ENCODE measurements at regions not wholly inside any gene's neighbourhood (a gene's known extent, or its start where the extent isn't known, plus 50 kb on each side); places are given as distances from the start of the nearest gene placed in this dataset.

- H3K36me3 Mint-ChIP-seq = no peaks in the 10 kb centered on the region
- Histone ChIP-seq H3K79me2 (ENCODE audit: insufficient read depth, low read length) (no peaks in the 10 kb centered on the region), H3K9me3 (replicated peaks in 1 of 2; ENCODE audit: control insufficient read depth in 1 of 2, insufficient read depth in 1 of 2, low read length in 2 of 2) (no peaks in the 10 kb centered on the region), H2AFZ (ENCODE audit: insufficient read depth, low read depth, low read length, poor library complexity, severe bottlenecking) (no peak overlapping the region), H3K27me3 (ENCODE audit: control insufficient read depth in 2 of 2, insufficient read depth in 2 of 2, low read length in 2 of 2) (peaks cover 5% of the 10 kb centered on the region in 2 donors), H3K4me2 (replicated peaks; ENCODE audit: extremely low read depth, low read length, poor library complexity, severe bottlenecking) (no peak overlapping the region), H3K4me3 (replicated peaks in 1 of 3; ENCODE audit: low read depth in 2 of 3, low read length in 3 of 3) (no peak overlapping the region), H3K9ac (ENCODE audit: insufficient read depth, low read length, poor library complexity, severe bottlenecking) (no peak overlapping the region), H3K4me1 (ENCODE audit: control insufficient read depth in 1 of 2, insufficient read depth in 2 of 2, low read length in 2 of 2) (no peaks in the 10 kb centered on the region), H4K20me1 (ENCODE audit: insufficient read depth, low read length) (no peaks in the 10 kb centered on the region), H3K36me3 (replicated peaks in 1 of 2; ENCODE audit: control insufficient read depth in 1 of 2, insufficient read depth in 2 of 2, low read length in 2 of 2) (no peaks in the 10 kb centered on the region), H3K27ac (ENCODE audit: low read depth in 1 of 2, low read length in 2 of 2) (no peak overlapping the region)
- H3K27me3 Mint-ChIP-seq (ENCODE audit: low read depth in 3 of 3) = peaks cover 5 to 11% (median 5%) of the 10 kb centered on the region in 3 donors
- DNase-seq = no peak
- no peak overlapping the region for H3K4me3 Mint-ChIP-seq
- no peaks in the 10 kb centered on the region for H3K4me1 Mint-ChIP-seq
- WGBS (ENCODE audit: insufficient coverage) = no CpG with 5 or more reads among the region's 1 CpG
- no peak overlapping the region for H3K27ac Mint-ChIP-seq
- intact Hi-C loops (cut with micrococcal nuclease) = no loop called here
- peaks cover 0 to 3% (median 0%) of the 10 kb centered on the region in 7 donors for H3K9me3 Mint-ChIP-seq
- TF ChIP-seq CTCF (IDR thresholded peaks at IDR 0.05) = no peak
Observed at GRCh38 chr20:52389606-52390005, 198.0 kb upstream of the ZFP64 start.

GRCh38 chr20:52383995-52384621, 192.5 kb upstream of the ZFP64 start:
- intact Hi-C loops (cut with micrococcal nuclease) = no loop called here
- H4K20me1 ChIP-seq (ENCODE audit: insufficient read depth, low read length) = no peaks in the 10 kb centered on the region
- no peaks in the 10 kb centered on the region for H3K4me1 ChIP-seq (ENCODE audit: control insufficient read depth in 1 of 2, insufficient read depth in 2 of 2, low read length in 2 of 2)
- H3K9me3 ChIP-seq (replicated peaks in 1 of 2; ENCODE audit: control insufficient read depth in 1 of 2, insufficient read depth in 1 of 2, low read length in 2 of 2) = peaks cover 0 to 4% of the 10 kb centered on the region in 2 donors
- H3K27me3 Mint-ChIP-seq (ENCODE audit: low read depth in 3 of 3) = peaks cover 0 to 14% (median 7%) of the 10 kb centered on the region in 3 donors
- no peak overlapping the region for H3K4me3 Mint-ChIP-seq
- H3K9ac ChIP-seq (ENCODE audit: insufficient read depth, low read length, poor library complexity, severe bottlenecking) = no peak overlapping the region
- H2AFZ ChIP-seq (ENCODE audit: insufficient read depth, low read depth, low read length, poor library complexity, severe bottlenecking) = no peak overlapping the region
- WGBS (ENCODE audit: insufficient coverage) = 93% methylated on average over 8 of the region's 10 CpGs
- no peak overlapping the region for H3K27ac ChIP-seq (ENCODE audit: low read depth in 1 of 2, low read length in 2 of 2)
- H3K4me3 ChIP-seq (replicated peaks in 1 of 3; ENCODE audit: low read depth in 2 of 3, low read length in 3 of 3) = no peak overlapping the region
- H3K79me2 ChIP-seq (ENCODE audit: insufficient read depth, low read length) = no peaks in the 10 kb centered on the region
- no peak overlapping the region for H3K4me2 ChIP-seq (replicated peaks; ENCODE audit: extremely low read depth, low read length, poor library complexity, severe bottlenecking)
- DNase-seq = no peak
- H3K9me3 Mint-ChIP-seq = peaks cover 0 to 6% (median 4%) of the 10 kb centered on the region in 7 donors
- H3K27ac Mint-ChIP-seq = no peak overlapping the region
- no peak for TF ChIP-seq CTCF (IDR thresholded peaks at IDR 0.05)
- H3K36me3 Mint-ChIP-seq = no peaks in the 10 kb centered on the region
- no peaks in the 10 kb centered on the region for H3K4me1 Mint-ChIP-seq
- H3K36me3 ChIP-seq (replicated peaks in 1 of 2; ENCODE audit: control insufficient read depth in 1 of 2, insufficient read depth in 2 of 2, low read length in 2 of 2) = no peaks in the 10 kb centered on the region
- peaks cover 4% of the 10 kb centered on the region in 2 donors for H3K27me3 ChIP-seq (ENCODE audit: control insufficient read depth in 2 of 2, insufficient read depth in 2 of 2, low read length in 2 of 2)

All from CD14-positive monocyte (primary cell).